Amniotic epithelial cell (primary cell): ENCODE measurements at regions not wholly inside any gene's neighbourhood (a gene's known extent, or its start where the extent isn't known, plus 50 kb on each side); places are given as distances from the start of the nearest gene placed in this dataset.
"Not testable (repeated sequence)": the region's sequence is repeated elsewhere in the genome, so short reads cannot be mapped to it uniquely, and the experiment has no call there.

Experiments
- DNase-seq: peaks from one replicate; pipeline ENCODE4 v3.0.0-alpha.2; 2010; ENCODE audit warnings: low read depth

- no peak for DNase-seq
Measured at GRCh38 chrX:121433289-121433688, 385.9 kb downstream of the GLUD2 start.

GRCh38 chrX:121437666-121438065 is 390.3 kb downstream of the GLUD2 start:
- not testable (repeated sequence) for DNase-seq

GRCh38 chrX:121455890-121456289 is 408.5 kb downstream of the GLUD2 start:
- DNase-seq: no peak

GRCh38 chrX:121456315-121456714 is 408.9 kb downstream of the GLUD2 start:
- DNase-seq: no peak

GRCh38 chrX:121457096-121457495 is 409.7 kb downstream of the GLUD2 start:
- DNase-seq: no peak

- DNase-seq: no peak
Measured at GRCh38 chrX:121479406-121479805, 432.0 kb downstream of the GLUD2 start.

- no peak for DNase-seq
Measured at GRCh38 chrX:121496966-121497365, 449.6 kb downstream of the GLUD2 start.

GRCh38 chrX:121504153-121504552 is 456.7 kb downstream of the GLUD2 start:
- no peak for DNase-seq

GRCh38 chrX:121546317-121546716 is 498.9 kb downstream of the GLUD2 start:
- DNase-seq: no peak

- DNase-seq: no peak
Measured at GRCh38 chrX:121558886-121559285, 511.5 kb downstream of the GLUD2 start.

- DNase-seq: no peak
Measured at GRCh38 chrX:121562616-121563015, 515.2 kb downstream of the GLUD2 start.

GRCh38 chrX:121569609-121570008 is 522.2 kb downstream of the GLUD2 start:
- DNase-seq: no peak

GRCh38 chrX:121570072-121570841 is 522.8 kb downstream of the GLUD2 start:
- no peak for DNase-seq

GRCh38 chrX:121571333-121571732 is 523.9 kb downstream of the GLUD2 start:
- DNase-seq: no peak

GRCh38 chrX:121574384-121574783 is 527.0 kb downstream of the GLUD2 start:
- not testable (repeated sequence) for DNase-seq

- peak; percentile 14 for DNase-seq
Measured at GRCh38 chrX:121579016-121579760, 531.8 kb downstream of the GLUD2 start.

GRCh38 chrX:121581885-121582284 is 534.5 kb downstream of the GLUD2 start:
- DNase-seq: no peak

- DNase-seq: no peak
Measured at GRCh38 chrX:121585626-121586025, 538.2 kb downstream of the GLUD2 start.

GRCh38 chrX:121592884-121593283 is 545.5 kb downstream of the GLUD2 start:
- no peak for DNase-seq

- no peak for DNase-seq
Measured at GRCh38 chrX:121598356-121598755, 550.9 kb downstream of the GLUD2 start.

- DNase-seq: no peak
Measured at GRCh38 chrX:121635141-121635540, 587.7 kb downstream of the GLUD2 start.

- no peak for DNase-seq
Measured at GRCh38 chrX:121639781-121640180, 592.4 kb downstream of the GLUD2 start.

GRCh38 chrX:121641560-121641959 is 594.1 kb downstream of the GLUD2 start:
- peak; percentile 50 for DNase-seq
